ENCODE measurements at regions not wholly inside any gene's neighbourhood (a gene's known extent, or its start where the extent isn't known, plus 50 kb on each side); places are given as distances from the start of the nearest gene placed in this dataset.

DNA sequence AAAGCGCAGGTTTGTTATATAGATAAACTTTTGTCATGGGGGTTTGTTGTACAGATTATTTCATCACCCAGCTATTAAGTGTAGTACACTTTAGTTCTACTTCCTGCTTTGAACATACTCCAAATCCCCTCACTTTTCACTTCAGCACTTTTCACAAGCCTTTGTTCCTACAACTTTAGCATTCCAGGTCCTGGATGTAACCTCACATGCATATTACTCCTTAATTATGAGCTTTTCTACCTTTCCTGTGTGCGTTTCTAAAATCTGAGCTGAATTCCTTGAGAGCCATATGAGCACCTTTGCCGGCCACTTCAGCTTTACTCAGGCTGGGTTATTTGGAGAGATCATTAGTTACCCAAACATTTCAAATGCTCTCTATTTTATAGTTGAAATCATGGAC, 179.2 kb upstream of the TNFAIP3 start:
- TF ChIP-seq, protein P1, sequence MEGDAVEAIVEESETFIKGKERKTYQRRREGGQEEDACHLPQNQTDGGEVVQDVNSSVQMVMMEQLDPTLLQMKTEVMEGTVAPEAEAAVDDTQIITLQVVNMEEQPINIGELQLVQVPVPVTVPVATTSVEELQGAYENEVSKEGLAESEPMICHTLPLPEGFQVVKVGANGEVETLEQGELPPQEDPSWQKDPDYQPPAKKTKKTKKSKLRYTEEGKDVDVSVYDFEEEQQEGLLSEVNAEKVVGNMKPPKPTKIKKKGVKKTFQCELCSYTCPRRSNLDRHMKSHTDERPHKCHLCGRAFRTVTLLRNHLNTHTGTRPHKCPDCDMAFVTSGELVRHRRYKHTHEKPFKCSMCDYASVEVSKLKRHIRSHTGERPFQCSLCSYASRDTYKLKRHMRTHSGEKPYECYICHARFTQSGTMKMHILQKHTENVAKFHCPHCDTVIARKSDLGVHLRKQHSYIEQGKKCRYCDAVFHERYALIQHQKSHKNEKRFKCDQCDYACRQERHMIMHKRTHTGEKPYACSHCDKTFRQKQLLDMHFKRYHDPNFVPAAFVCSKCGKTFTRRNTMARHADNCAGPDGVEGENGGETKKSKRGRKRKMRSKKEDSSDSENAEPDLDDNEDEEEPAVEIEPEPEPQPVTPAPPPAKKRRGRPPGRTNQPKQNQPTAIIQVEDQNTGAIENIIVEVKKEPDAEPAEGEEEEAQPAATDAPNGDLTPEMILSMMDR (IDR thresholded peaks at IDR 0.05) = no peak
- TF ChIP-seq POLR2A (IDR thresholded peaks at IDR 0.05) = no peak

All from vagina (tissue), 2 donors.